ENCODE measurements at regions not wholly inside any gene's neighbourhood (a gene's known extent, or its start where the extent isn't known, plus 50 kb on each side); places are given as distances from the start of the nearest gene placed in this dataset.

DNA sequence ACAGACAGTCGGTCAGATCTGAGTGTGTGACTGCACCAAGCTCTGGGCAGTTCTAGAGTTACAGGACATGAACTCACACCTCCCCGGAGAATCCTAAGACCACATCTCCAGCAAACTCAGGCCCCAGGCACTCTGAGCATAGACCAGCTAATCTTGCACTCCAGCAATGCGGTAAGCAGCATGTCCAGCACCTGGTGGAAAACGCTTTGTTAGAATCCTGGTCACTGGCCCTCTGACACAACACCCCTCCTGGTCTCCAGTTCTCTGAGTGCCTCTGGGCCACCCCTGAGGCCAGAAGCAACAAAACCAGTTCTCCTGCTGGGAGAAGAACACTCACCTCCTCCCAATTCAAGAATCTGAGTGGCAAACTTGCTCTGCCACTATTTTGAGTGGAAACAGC is 82.7 kb upstream of the TMEM45B start:
- TF ChIP-seq, protein P1, sequence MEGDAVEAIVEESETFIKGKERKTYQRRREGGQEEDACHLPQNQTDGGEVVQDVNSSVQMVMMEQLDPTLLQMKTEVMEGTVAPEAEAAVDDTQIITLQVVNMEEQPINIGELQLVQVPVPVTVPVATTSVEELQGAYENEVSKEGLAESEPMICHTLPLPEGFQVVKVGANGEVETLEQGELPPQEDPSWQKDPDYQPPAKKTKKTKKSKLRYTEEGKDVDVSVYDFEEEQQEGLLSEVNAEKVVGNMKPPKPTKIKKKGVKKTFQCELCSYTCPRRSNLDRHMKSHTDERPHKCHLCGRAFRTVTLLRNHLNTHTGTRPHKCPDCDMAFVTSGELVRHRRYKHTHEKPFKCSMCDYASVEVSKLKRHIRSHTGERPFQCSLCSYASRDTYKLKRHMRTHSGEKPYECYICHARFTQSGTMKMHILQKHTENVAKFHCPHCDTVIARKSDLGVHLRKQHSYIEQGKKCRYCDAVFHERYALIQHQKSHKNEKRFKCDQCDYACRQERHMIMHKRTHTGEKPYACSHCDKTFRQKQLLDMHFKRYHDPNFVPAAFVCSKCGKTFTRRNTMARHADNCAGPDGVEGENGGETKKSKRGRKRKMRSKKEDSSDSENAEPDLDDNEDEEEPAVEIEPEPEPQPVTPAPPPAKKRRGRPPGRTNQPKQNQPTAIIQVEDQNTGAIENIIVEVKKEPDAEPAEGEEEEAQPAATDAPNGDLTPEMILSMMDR (IDR thresholded peaks at IDR 0.05): no peak
- no peak for TF ChIP-seq POLR2A (IDR thresholded peaks at IDR 0.05)
